ENCODE measurements at regions not wholly inside any gene's neighbourhood (a gene's known extent, or its start where the extent isn't known, plus 50 kb on each side); places are given as distances from the start of the nearest gene placed in this dataset.

GRCh38 chr16:52832771-52833170 lies 219.9 kb downstream of the CHD9NB start:
- TF ChIP-seq POLR2AphosphoS5 (IDR thresholded peaks at IDR 0.05) (no peak), POLR2A (IDR thresholded peaks at IDR 0.05; ENCODE audit: low read depth) (no peak), EP300 (IDR thresholded peaks at IDR 0.05) (no peak)
